IMR-90 (cell line): ENCODE measurements at regions not wholly inside any gene's neighbourhood (a gene's known extent, or its start where the extent isn't known, plus 50 kb on each side); places are given as distances from the start of the nearest gene placed in this dataset.

ENCODE experiments used
- ATAC-seq: fragments of 200-7000 bp; cut with Tn5 transposase; 2 replicates; pipeline ENCODE4 v1.9.1; 2020; ENCODE audit warnings: low read depth, mild to moderate bottlenecking, moderate library complexity
- BruUV-seq: library from RNA; stranded (reverse); fragments of 400-500 nt; replicated peaks from 2 replicates; lab custom pipeline; 2021; lab: Mats Ljungman, UMichigan
- CTCF ChIA-PET: fragments of 300-600 bp; formaldehyde crosslinking; extraction: SDS; loops from one replicate; lab custom pipeline; 2021; ENCODE audit warnings: antibody characterized with exemption; lab: Yijun Ruan, JAX
- POLR2A ChIA-PET: fragments of 300-600 bp; sonication (Branson Sonifier 250); formaldehyde crosslinking; loops from one replicate; lab custom pipeline; 2022; ENCODE audit warnings: antibody characterized with exemption; ENCODE audit not compliant: unreplicated experiment; lab: Charles Lee
- DNase-seq: peaks from one replicate; pipeline ENCODE4 v3.0.0; 2013
- H2AFZ ChIP-seq: replicated peaks from 2 replicates; pipeline ENCODE3; 2013; ENCODE audit warnings: low read length, mild to moderate bottlenecking; ENCODE audit not compliant: poor library complexity
- H2AK5ac ChIP-seq: 2 replicates; pipeline ENCODE4 v1.6.1; 2013; ENCODE audit warnings: low read depth, low read length, inconsistent platforms
- H2AK9ac ChIP-seq: replicated peaks from 2 replicates; pipeline ENCODE3; 2013; ENCODE audit warnings: mild to moderate bottlenecking, low read depth, low read length, moderate library complexity; ENCODE audit not compliant: poor library complexity
- H2BK120ac ChIP-seq: 2 replicates; pipeline ENCODE4 v1.6.1; 2013; ENCODE audit warnings: low read depth, low read length, inconsistent platforms
- H2BK15ac ChIP-seq: 3 replicates; pipeline ENCODE4 v1.6.1; 2013; ENCODE audit warnings: low read depth, low read length, inconsistent platforms
- H2BK20ac ChIP-seq: 2 replicates; pipeline ENCODE4 v1.6.1; 2013; ENCODE audit warnings: low read depth, mild to moderate bottlenecking, inconsistent platforms, low read length, moderate library complexity
- H2BK5ac ChIP-seq: 2 replicates; pipeline ENCODE4 v1.6.1; 2013; ENCODE audit warnings: mild to moderate bottlenecking, low read depth, low read length, inconsistent platforms; ENCODE audit not compliant: poor library complexity, severe bottlenecking
- H3K14ac ChIP-seq: replicated peaks from 2 replicates; pipeline ENCODE4 v1.6.1; 2013; ENCODE audit warnings: low read depth, low read length, inconsistent platforms
- H3K18ac ChIP-seq: 2 replicates; pipeline ENCODE4 v1.6.1; 2013; ENCODE audit warnings: low read depth, low read length, control low read depth
- H3K23ac ChIP-seq: 2 replicates; pipeline ENCODE4 v1.6.1; 2013; ENCODE audit warnings: low read depth, low read length, inconsistent platforms
- H3K27ac ChIP-seq: 2 replicates; pipeline ENCODE4 v1.5.1; 2013; ENCODE audit warnings: mild to moderate bottlenecking, control low read depth, low read length; ENCODE audit not compliant: insufficient read depth
- H3K27me3 ChIP-seq: 2 replicates; pipeline ENCODE4 v1.6.1; 2013; ENCODE audit warnings: low read length; ENCODE audit not compliant: control insufficient read depth, insufficient read depth
- H3K36me3 ChIP-seq: 2 replicates; pipeline ENCODE4 v1.6.1; 2013; ENCODE audit warnings: low read length, mixed read lengths; ENCODE audit not compliant: control insufficient read depth, insufficient read depth
- H3K4ac ChIP-seq: 2 replicates; pipeline ENCODE4 v1.6.1; 2013; ENCODE audit warnings: low read depth, low read length, inconsistent platforms
- H3K4me1 ChIP-seq: 2 replicates; pipeline ENCODE4 v1.6.1; 2013; ENCODE audit warnings: low read length, mixed read lengths; ENCODE audit not compliant: control insufficient read depth, insufficient read depth
- H3K4me2 ChIP-seq: 2 replicates; pipeline ENCODE4 v1.6.1; 2013; ENCODE audit warnings: low read depth, mild to moderate bottlenecking, control low read depth, low read length, moderate library complexity
- H3K4me3 ChIP-seq: 2 replicates; pipeline ENCODE4 v1.5.1; 2013; ENCODE audit warnings: low read depth, mild to moderate bottlenecking, control low read depth, low read length, moderate library complexity; ENCODE audit not compliant: insufficient read depth
- H3K56ac ChIP-seq: 2 replicates; pipeline ENCODE4 v1.6.1; 2013; ENCODE audit warnings: low read length, inconsistent platforms; ENCODE audit not compliant: insufficient read depth; ENCODE audit errors: extremely low read depth
- H3K79me1 ChIP-seq, 2 experiments: 2 replicates each; pipeline ENCODE4 v1.6.1; 2013; ENCODE audit warnings: low read length in 2 of 2, inconsistent platforms in 1 of 2, low read depth in 1 of 2
- H3K9ac ChIP-seq: 2 replicates; pipeline ENCODE4 v1.6.1; 2013; ENCODE audit warnings: low read depth, low read length, control low read depth
- H3K9me1 ChIP-seq: 2 replicates; pipeline ENCODE4 v1.6.1; 2013; ENCODE audit warnings: low read length, inconsistent platforms; ENCODE audit not compliant: insufficient read depth
- H3K9me3 ChIP-seq: 2 replicates; pipeline ENCODE4 v1.6.1; 2013; ENCODE audit warnings: low read length; ENCODE audit not compliant: control insufficient read depth, insufficient read depth
- H4K20me1 ChIP-seq: 2 replicates; pipeline ENCODE4 v1.6.1; 2013; ENCODE audit warnings: low read length, inconsistent platforms; ENCODE audit not compliant: insufficient read depth
- H4K5ac ChIP-seq: 2 replicates; pipeline ENCODE4 v1.6.1; 2013; ENCODE audit warnings: mild to moderate bottlenecking, low read depth, low read length, control low read depth
- H4K8ac ChIP-seq, 2 experiments: 2 replicates each; pipeline ENCODE4 v1.6.1; 2013; ENCODE audit warnings: low read depth in 2 of 2, low read length in 2 of 2, control low read depth in 1 of 2, inconsistent platforms in 1 of 2
- H4K91ac ChIP-seq: 2 replicates; pipeline ENCODE4 v1.6.1; 2013; ENCODE audit warnings: low read depth, low read length, inconsistent platforms; ENCODE audit not compliant: insufficient read depth
- BHLHE40 ChIP-seq: fragments of 150-350 bp; IDR thresholded peaks from 2 replicates; pipeline ENCODE4 v1.6.1; 2016; ENCODE audit warnings: mild to moderate bottlenecking, low read depth, low read length
- CEBPB ChIP-seq: IDR thresholded peaks from 2 replicates; pipeline ENCODE4 v1.6.1; 2012; ENCODE audit warnings: low read depth, low read length, improper control_type of control experiment
- CHD1 ChIP-seq: IDR thresholded peaks from 2 replicates; pipeline ENCODE4 v1.6.1; 2012; ENCODE audit warnings: low read depth, low read length, improper control_type of control experiment
- CTCF ChIP-seq: conservative IDR thresholded peaks from 2 replicates; pipeline ENCODE4 v1.5.1; 2012; ENCODE audit warnings: mild to moderate bottlenecking, low read depth, low read length, improper control_type of control experiment
- ELK1 ChIP-seq: fragments of 150-350 bp; IDR thresholded peaks from 2 replicates; pipeline ENCODE4 v1.6.1; 2016; ENCODE audit warnings: low read depth, mild to moderate bottlenecking, low read length, moderate library complexity, borderline replicate concordance
- FOS ChIP-seq: fragments of 150-350 bp; IDR thresholded peaks from 2 replicates; pipeline ENCODE4 v1.6.1; 2016; ENCODE audit warnings: low read depth, low read length
- MAFK ChIP-seq: IDR thresholded peaks from 2 replicates; pipeline ENCODE4 v1.6.1; 2012; ENCODE audit warnings: low read depth, low read length, improper control_type of control experiment
- MAZ ChIP-seq: IDR thresholded peaks from 2 replicates; pipeline ENCODE4 v1.6.1; 2012; ENCODE audit warnings: low read depth, mild to moderate bottlenecking, low read length, improper control_type of control experiment, moderate library complexity, borderline replicate concordance
- MXI1 ChIP-seq: IDR thresholded peaks from 2 replicates; pipeline ENCODE4 v1.6.1; 2012; ENCODE audit warnings: low read depth, mild to moderate bottlenecking, low read length, moderate library complexity, borderline replicate concordance
- NFE2L2 ChIP-seq: fragments of 150-350 bp; IDR thresholded peaks from 2 replicates; pipeline ENCODE4 v1.6.1; 2016; ENCODE audit warnings: low read depth, mild to moderate bottlenecking, low read length
- POLR2A ChIP-seq: IDR thresholded peaks from 2 replicates; pipeline ENCODE4 v1.6.1; 2012; ENCODE audit warnings: mild to moderate bottlenecking, low read depth, low read length
- RAD21 ChIP-seq: IDR thresholded peaks from 2 replicates; pipeline ENCODE4 v1.6.1; 2012; ENCODE audit warnings: low read length, improper control_type of control experiment
- RCOR1 ChIP-seq: IDR thresholded peaks from 2 replicates; pipeline ENCODE4 v1.6.1; 2012; ENCODE audit warnings: mild to moderate bottlenecking, low read length, improper control_type of control experiment; ENCODE audit not compliant: insufficient replicate concordance
- RFX5 ChIP-seq: IDR thresholded peaks from 2 replicates; pipeline ENCODE4 v1.8.0; 2012; ENCODE audit warnings: low read depth, mild to moderate bottlenecking, low read length, moderate library complexity
- SMC3 ChIP-seq: fragments of 150-350 bp; IDR thresholded peaks from 2 replicates; pipeline ENCODE4 v1.6.1; 2016; ENCODE audit warnings: low read depth, mild to moderate bottlenecking, antibody characterized with exemption, low read length, moderate library complexity
- USF2 ChIP-seq: fragments of 150-350 bp; IDR thresholded peaks from 2 replicates; pipeline ENCODE4 v1.6.1; 2017; ENCODE audit warnings: mild to moderate bottlenecking, antibody characterized with exemption, low read length, low read depth
- WGBS, 2 experiments: methylation state at CpG; one replicate each; pipeline versions ENCODE4 v1.1.5 to v1.1.7; 2013; ENCODE audit warnings: missing lambda C conversion rate in 2 of 2; ENCODE audit not compliant: insufficient read length in 1 of 2; ENCODE audit errors: extremely low coverage in 2 of 2; 5-methylcytosine and 5-hydroxymethylcytosine counted together
- dilution Hi-C: fragments of 300-500 bp; cut with HindIII; formaldehyde crosslinking; loops from one replicate; pipeline ENCODE4 v1.14.3; 2018; ENCODE audit warnings: low sequenced_read_pairs; ENCODE audit not compliant: unreplicated experiment
- in situ Hi-C: fragments of 300-500 bp; cut with MboI; formaldehyde crosslinking; loops from 3 replicates; pipeline ENCODE4 v1.14.3; 2019; ENCODE audit warnings: low sequenced_read_pairs, inconsistent platforms, mixed read lengths
- intact Hi-C: fragments of 100-400 bp; cut with micrococcal nuclease; formaldehyde crosslinking; loops from 2 replicates; pipeline ENCODE4 v1.10.0; 2022

- in situ Hi-C loops, result no loop called here
- TF ChIP-seq MAZ (no peak), BHLHE40 (no peak), NFE2L2 (no peak), MAFK (no peak), FOS (no peak), CTCF (no peak), ELK1 (no peak), USF2 (no peak), RAD21 (no peak), RCOR1 (no peak), POLR2A (no peak), SMC3 (no peak), MXI1 (no peak), CEBPB (no peak), RFX5 (no peak), CHD1 (no peak)
Observed at GRCh38 chr18:70683263-70683662, 394.4 kb downstream of the SOCS6 start.

More at GRCh38 chr18:70683263-70683662, 394.4 kb downstream of the SOCS6 start:
- ChIA-PET CTCF (no interaction called here), POLR2A (no interaction called here)
- no peak overlapping the region for H3K4me3 ChIP-seq
- H3K36me3 ChIP-seq, result no peaks in the 10 kb centered on the region
- H3K27me3 ChIP-seq, result no peaks in the 10 kb centered on the region
- no peak overlapping the region for H3K9ac ChIP-seq
- no peak overlapping the region for H4K5ac ChIP-seq
- no TSS peak for BruUV-seq
- H3K9me1 ChIP-seq, result no peaks in the 10 kb centered on the region
- H4K91ac ChIP-seq, result no peak overlapping the region
- H4K20me1 ChIP-seq, result no peaks in the 10 kb centered on the region
- no peak overlapping the region for H3K27ac ChIP-seq
- no peak overlapping the region for H2BK5ac ChIP-seq
- H2BK15ac ChIP-seq, result no peak overlapping the region
- H2AK9ac ChIP-seq, result no peak overlapping the region
- H3K18ac ChIP-seq, result no peak overlapping the region
- H3K4ac ChIP-seq, result no peak overlapping the region
- no peaks in the 10 kb centered on the region for H3K4me1 ChIP-seq
- no CpG with 5 or more reads among the region's 5 CpGs for WGBS, 2 experiments
- intact Hi-C loops, result no loop called here
- no peak overlapping the region for H3K4me2 ChIP-seq
- no peak for ATAC-seq
- no peak overlapping the region for H2BK20ac ChIP-seq
- H3K23ac ChIP-seq, result no peak overlapping the region
- dilution Hi-C loops, result no loop called here
- H2AFZ ChIP-seq, result no peak overlapping the region
- H2BK120ac ChIP-seq, result no peak overlapping the region
- DNase-seq, result no peak
- H3K9me3 ChIP-seq, result peaks cover 2% of the 10 kb centered on the region; the same call in 1 of the 2 replicates
- H3K79me1 ChIP-seq, result no peaks in the 10 kb centered on the region
- H3K56ac ChIP-seq, result no peak overlapping the region
- no peak overlapping the region for H3K14ac ChIP-seq
- no peak overlapping the region for H2AK5ac ChIP-seq
- H4K8ac ChIP-seq, result no peak overlapping the region
